HEK293 (cell line): ENCODE measurements at regions not wholly inside any gene's neighbourhood (a gene's known extent, or its start where the extent isn't known, plus 50 kb on each side); places are given as distances from the start of the nearest gene placed in this dataset.

Experiments
- CTCF ChIA-PET: fragments of 350-600 bp; formaldehyde crosslinking; extraction: SDS; loops from one replicate; lab custom pipeline; 2021; ENCODE audit warnings: antibody characterized with exemption; lab: Yijun Ruan, JAX
- POLR2A ChIA-PET: fragments of 300-600 bp; formaldehyde crosslinking; extraction: SDS; loops from one replicate; lab custom pipeline; 2020; ENCODE audit warnings: antibody characterized with exemption, inconsistent platforms; lab: Yijun Ruan, JAX
- H3K27ac ChIP-seq: fragments of 200-500 bp; sonication (Bioruptor generic); 2 replicates; pipeline ENCODE4 v1.5.1; 2014; ENCODE audit warnings: low read depth, low read length, control low read depth, inconsistent platforms; ENCODE audit errors: extremely low read depth
- H3K36me3 ChIP-seq, 2 experiments: fragments of 200-500 bp in 1 of 2; sonication (Bioruptor generic) in 1 of 2; 1 replicate in 1 of 2; 2 replicates in 1 of 2; pipeline ENCODE4 v1.5.1; 2014 to 2017; ENCODE audit warnings: inconsistent platforms in 2 of 2, low read length in 2 of 2; ENCODE audit not compliant: control insufficient read depth in 2 of 2, insufficient read depth in 1 of 2
- H3K4me1 ChIP-seq: fragments of 200-500 bp; sonication (Bioruptor generic); 2 replicates; pipeline ENCODE4 v1.5.1; 2014; ENCODE audit warnings: mild to moderate bottlenecking, low read length, inconsistent platforms; ENCODE audit not compliant: control insufficient read depth, insufficient read depth
- H3K4me3 ChIP-seq: 2 replicates; pipeline ENCODE4 v1.5.1; 2011; ENCODE audit warnings: low read depth, mild to moderate bottlenecking, control low read depth, low read length, moderate library complexity
- H3K9me3 ChIP-seq: fragments of 200-500 bp; sonication (Bioruptor generic); 2 replicates; pipeline ENCODE4 v1.5.1; 2014; ENCODE audit warnings: low read depth, low read length, inconsistent platforms; ENCODE audit not compliant: control insufficient read depth, insufficient read depth
- BCL11B ChIP-seq: fragments of 450-650 bp; formaldehyde crosslinking; IDR thresholded peaks from 2 replicates; pipeline ENCODE4 v1.5.1; 2016; ENCODE audit warnings: low read depth, missing biosample characterization, missing genetic modification characterization
- HOXD13 ChIP-seq: sonication (generic); formaldehyde crosslinking; IDR thresholded peaks from 2 replicates; pipeline ENCODE4 v1.8.0; 2022; ENCODE audit warnings: missing genetic modification reagents, borderline replicate concordance
- IKZF3 ChIP-seq: fragments of 450-650 bp; IDR thresholded peaks from 2 replicates; pipeline ENCODE4 v1.5.0; 2018; ENCODE audit warnings: missing biosample characterization, mild to moderate bottlenecking, missing genetic modification characterization, moderate library complexity
- PRDM1 ChIP-seq: fragments of 450-650 bp; formaldehyde crosslinking; IDR thresholded peaks from 2 replicates; pipeline ENCODE4; 2016; ENCODE audit warnings: missing biosample characterization, missing genetic modification characterization
- YY1 ChIP-seq: fragments of 450-650 bp; formaldehyde crosslinking; IDR thresholded peaks from 2 replicates; pipeline ENCODE4 v1.5.1; 2018; ENCODE audit warnings: missing biosample characterization, missing genetic modification characterization
- ZBTB8A ChIP-seq: fragments of 450-650 bp; formaldehyde crosslinking; IDR thresholded peaks from 2 replicates; pipeline ENCODE4 v1.5.1; 2016; ENCODE audit warnings: missing biosample characterization, missing genetic modification characterization
- ZNF140 ChIP-seq: fragments of 450-650 bp; formaldehyde crosslinking; IDR thresholded peaks from 2 replicates; pipeline ENCODE4 v1.5.1; 2016; ENCODE audit warnings: missing biosample characterization, missing genetic modification characterization
- ZNF221 ChIP-seq: fragments of 450-650 bp; formaldehyde crosslinking; IDR thresholded peaks from 2 replicates; pipeline ENCODE4 v1.5.1; 2017; ENCODE audit warnings: missing biosample characterization, missing genetic modification characterization, borderline replicate concordance
- ZNF223 ChIP-seq: fragments of 450-650 bp; formaldehyde crosslinking; IDR thresholded peaks from 2 replicates; pipeline ENCODE4 v1.5.1; 2016; ENCODE audit warnings: missing biosample characterization, missing genetic modification characterization
- ZNF23 ChIP-seq: fragments of 450-650 bp; formaldehyde crosslinking; IDR thresholded peaks from 2 replicates; pipeline ENCODE4 v1.5.1; 2016; ENCODE audit warnings: missing biosample characterization, missing genetic modification characterization, borderline replicate concordance
- ZNF302 ChIP-seq: fragments of 450-650 bp; formaldehyde crosslinking; IDR thresholded peaks from 2 replicates; pipeline ENCODE4 v1.5.1; 2016; ENCODE audit warnings: missing biosample characterization, missing genetic modification characterization, low read depth
- ZNF354C ChIP-seq: fragments of 450-650 bp; formaldehyde crosslinking; IDR thresholded peaks from 2 replicates; pipeline ENCODE4 v1.5.1; 2016; ENCODE audit warnings: missing biosample characterization, missing genetic modification characterization, low read depth, borderline replicate concordance
- ZNF571 ChIP-seq: fragments of 450-650 bp; formaldehyde crosslinking; IDR thresholded peaks from 2 replicates; pipeline ENCODE4 v1.5.0; 2017; ENCODE audit warnings: missing biosample characterization, missing genetic modification characterization
- ZNF610 ChIP-seq: fragments of 450-650 bp; formaldehyde crosslinking; IDR thresholded peaks from 2 replicates; pipeline ENCODE4 v1.5.1; 2016; ENCODE audit warnings: missing biosample characterization, missing genetic modification characterization, borderline replicate concordance
- ZNF792 ChIP-seq: fragments of 450-650 bp; formaldehyde crosslinking; IDR thresholded peaks from 2 replicates; pipeline ENCODE4 v1.5.1; 2016; ENCODE audit warnings: missing biosample characterization, missing genetic modification characterization
- ZNF830 ChIP-seq: fragments of 450-650 bp; IDR thresholded peaks from 2 replicates; pipeline ENCODE4 v1.5.0; 2018; ENCODE audit warnings: missing biosample characterization, missing genetic modification characterization, low read depth, mild to moderate bottlenecking, moderate library complexity
- ZSCAN23 ChIP-seq: fragments of 450-650 bp; formaldehyde crosslinking; IDR thresholded peaks from 2 replicates; pipeline ENCODE4 v1.5.1; 2016; ENCODE audit warnings: missing biosample characterization, missing genetic modification characterization
- TF ChIP-seq, protein P1 (sequence below): fragments of 450-650 bp; formaldehyde crosslinking; IDR thresholded peaks from 2 replicates; pipeline ENCODE4 v1.5.1; 2016; ENCODE audit warnings: missing biosample characterization, missing genetic modification characterization
- TF ChIP-seq, protein P2 (sequence below): fragments of 450-650 bp; formaldehyde crosslinking; IDR thresholded peaks from 2 replicates; pipeline ENCODE4; 2016; ENCODE audit warnings: missing biosample characterization, missing genetic modification characterization
- TF ChIP-seq, protein P3 (sequence below): fragments of 450-650 bp; formaldehyde crosslinking; IDR thresholded peaks from 2 replicates; pipeline ENCODE4 v1.5.1; 2017; ENCODE audit warnings: missing biosample characterization, missing genetic modification characterization
- TF ChIP-seq, protein P4 (sequence below): fragments of 450-650 bp; formaldehyde crosslinking; IDR thresholded peaks from 2 replicates; pipeline ENCODE4 v1.5.1; 2016; ENCODE audit warnings: missing biosample characterization, missing genetic modification characterization

GRCh38 chr1:30466610-30467009, 256.8 kb downstream of the MATN1 start:
- Histone ChIP-seq H3K9me3 (no peaks in the 10 kb centered on the region), H3K27ac (no peak overlapping the region), H3K36me3 (no peaks in the 10 kb centered on the region), H3K4me1 (no peaks in the 10 kb centered on the region), H3K4me3 (no peak overlapping the region)
- ChIA-PET POLR2A (no interaction called here), CTCF (interaction anchor here (0.5 to 1.2 kb wide), 2 partner anchors 86 to 439 kb away, joined by 3 to 4 read pairs; no protein-coding TSS in a partner anchor)
- TF ChIP-seq ZNF610 (tag by site-specific recombination) = no peak
- TF ChIP-seq, protein P1, sequence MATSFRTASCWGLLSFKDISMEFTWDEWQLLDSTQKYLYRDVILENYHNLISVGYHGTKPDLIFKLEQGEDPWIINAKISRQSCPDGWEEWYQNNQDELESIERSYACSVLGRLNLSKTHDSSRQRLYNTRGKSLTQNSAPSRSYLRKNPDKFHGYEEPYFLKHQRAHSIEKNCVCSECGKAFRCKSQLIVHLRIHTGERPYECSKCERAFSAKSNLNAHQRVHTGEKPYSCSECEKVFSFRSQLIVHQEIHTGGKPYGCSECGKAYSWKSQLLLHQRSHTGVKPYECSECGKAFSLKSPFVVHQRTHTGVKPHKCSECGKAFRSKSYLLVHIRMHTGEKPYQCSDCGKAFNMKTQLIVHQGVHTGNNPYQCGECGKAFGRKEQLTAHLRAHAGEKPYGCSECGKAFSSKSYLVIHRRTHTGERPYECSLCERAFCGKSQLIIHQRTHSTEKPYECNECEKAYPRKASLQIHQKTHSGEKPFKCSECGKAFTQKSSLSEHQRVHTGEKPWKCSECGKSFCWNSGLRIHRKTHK = no peak

GRCh38 chr1:30466026-30466425, 257.4 kb downstream of the MATN1 start:
- ChIA-PET CTCF (interaction anchor here (0.5 to 1.2 kb wide), 2 partner anchors 85 to 439 kb away, joined by 3 to 4 read pairs; no protein-coding TSS in a partner anchor), POLR2A (no interaction called here)
- H3K27ac ChIP-seq = no peak overlapping the region
- no peaks in the 10 kb centered on the region for H3K9me3 ChIP-seq
- H3K4me1 ChIP-seq = no peaks in the 10 kb centered on the region
- H3K4me3 ChIP-seq = no peak overlapping the region
- TF ChIP-seq YY1 (tag by site-specific recombination) (no peak), ZNF302 (tag by site-specific recombination) (no peak), ZNF792 (tag by site-specific recombination) (no peak), ZNF140 (tag by site-specific recombination) (no peak), ZNF571 (tag by site-specific recombination) (no peak), ZNF223 (tag by site-specific recombination) (no peak), ZNF23 (tag by site-specific recombination) (no peak), ZNF830 (no peak), IKZF3 (tag by site-specific recombination) (no peak), ZNF354C (no peak), ZBTB8A (tag by site-specific recombination) (no peak), BCL11B (tag by site-specific recombination) (no peak), ZSCAN23 (tag by site-specific recombination) (no peak), PRDM1 (no peak), HOXD13 (no peak), ZNF221 (tag by site-specific recombination) (no peak)
- TF ChIP-seq, protein P2, sequence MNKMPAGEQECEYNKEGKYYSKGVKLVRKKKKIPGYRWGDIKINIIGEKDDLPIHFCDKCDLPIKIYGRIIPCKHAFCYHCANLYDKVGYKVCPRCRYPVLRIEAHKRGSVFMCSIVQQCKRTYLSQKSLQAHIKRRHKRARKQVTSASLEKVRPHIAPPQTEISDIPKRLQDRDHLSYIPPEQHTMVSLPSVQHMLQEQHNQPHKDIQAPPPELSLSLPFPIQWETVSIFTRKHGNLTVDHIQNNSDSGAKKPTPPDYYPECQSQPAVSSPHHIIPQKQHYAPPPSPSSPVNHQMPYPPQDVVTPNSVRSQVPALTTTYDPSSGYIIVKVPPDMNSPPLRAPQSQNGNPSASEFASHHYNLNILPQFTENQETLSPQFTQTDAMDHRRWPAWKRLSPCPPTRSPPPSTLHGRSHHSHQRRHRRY (tag by site-specific recombination) = no peak
- TF ChIP-seq, protein P3, sequence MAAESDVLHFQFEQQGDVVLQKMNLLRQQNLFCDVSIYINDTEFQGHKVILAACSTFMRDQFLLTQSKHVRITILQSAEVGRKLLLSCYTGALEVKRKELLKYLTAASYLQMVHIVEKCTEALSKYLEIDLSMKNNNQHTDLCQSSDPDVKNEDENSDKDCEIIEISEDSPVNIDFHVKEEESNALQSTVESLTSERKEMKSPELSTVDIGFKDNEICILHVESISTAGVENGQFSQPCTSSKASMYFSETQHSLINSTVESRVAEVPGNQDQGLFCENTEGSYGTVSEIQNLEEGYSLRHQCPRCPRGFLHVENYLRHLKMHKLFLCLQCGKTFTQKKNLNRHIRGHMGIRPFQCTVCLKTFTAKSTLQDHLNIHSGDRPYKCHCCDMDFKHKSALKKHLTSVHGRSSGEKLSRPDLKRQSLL (tag by site-specific recombination) = no peak
- TF ChIP-seq, protein P4, sequence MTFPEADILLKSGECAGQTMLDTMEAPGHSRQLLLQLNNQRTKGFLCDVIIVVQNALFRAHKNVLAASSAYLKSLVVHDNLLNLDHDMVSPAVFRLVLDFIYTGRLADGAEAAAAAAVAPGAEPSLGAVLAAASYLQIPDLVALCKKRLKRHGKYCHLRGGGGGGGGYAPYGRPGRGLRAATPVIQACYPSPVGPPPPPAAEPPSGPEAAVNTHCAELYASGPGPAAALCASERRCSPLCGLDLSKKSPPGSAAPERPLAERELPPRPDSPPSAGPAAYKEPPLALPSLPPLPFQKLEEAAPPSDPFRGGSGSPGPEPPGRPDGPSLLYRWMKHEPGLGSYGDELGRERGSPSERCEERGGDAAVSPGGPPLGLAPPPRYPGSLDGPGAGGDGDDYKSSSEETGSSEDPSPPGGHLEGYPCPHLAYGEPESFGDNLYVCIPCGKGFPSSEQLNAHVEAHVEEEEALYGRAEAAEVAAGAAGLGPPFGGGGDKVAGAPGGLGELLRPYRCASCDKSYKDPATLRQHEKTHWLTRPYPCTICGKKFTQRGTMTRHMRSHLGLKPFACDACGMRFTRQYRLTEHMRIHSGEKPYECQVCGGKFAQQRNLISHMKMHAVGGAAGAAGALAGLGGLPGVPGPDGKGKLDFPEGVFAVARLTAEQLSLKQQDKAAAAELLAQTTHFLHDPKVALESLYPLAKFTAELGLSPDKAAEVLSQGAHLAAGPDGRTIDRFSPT = no peak
- no peaks in the 10 kb centered on the region for H3K36me3 ChIP-seq
